Natural killer cell (primary cell): ENCODE measurements at regions not wholly inside any gene's neighbourhood (a gene's known extent, or its start where the extent isn't known, plus 50 kb on each side); places are given as distances from the start of the nearest gene placed in this dataset.

Experiments
- ATAC-seq, 3 donors: fragments of 150-1000 bp in 2 of 3; fragments of 200-7000 bp in 1 of 3; cut with Tn5 transposase; 1 replicate in 1 of 3; 2 replicates in 2 of 3; pipeline ENCODE4 v1.10.0; 2021; ENCODE audit warnings: mild to moderate bottlenecking in 2 of 3, moderate library complexity in 2 of 3
- DNase-seq, 2 donors: peaks; one replicate each; pipeline versions ENCODE4 v3.0.0 to v3.0.0-alpha.2; 2013 to 2021; ENCODE audit warnings: mixed read lengths in 1 of 2
- H3K27ac ChIP-seq: one replicate; pipeline ENCODE4 v1.5.1; 2013; ENCODE audit warnings: mild to moderate bottlenecking, low read length
- H3K27me3 ChIP-seq: one replicate; pipeline ENCODE4 v1.6.1; 2013; ENCODE audit warnings: low read length; ENCODE audit not compliant: control insufficient read depth, insufficient read depth
- H3K36me3 ChIP-seq: one replicate; pipeline ENCODE4 v1.6.1; 2013; ENCODE audit warnings: low read length; ENCODE audit not compliant: control insufficient read depth, insufficient read depth
- H3K4me1 ChIP-seq: one replicate; pipeline ENCODE4 v1.6.1; 2013; ENCODE audit warnings: low read length; ENCODE audit not compliant: control insufficient read depth, insufficient read depth
- H3K4me3 ChIP-seq: one replicate; pipeline ENCODE4 v1.5.1; 2013; ENCODE audit warnings: low read length
- H3K9me3 ChIP-seq: one replicate; pipeline ENCODE4 v1.6.1; 2013; ENCODE audit warnings: low read length; ENCODE audit not compliant: control insufficient read depth, insufficient read depth
- H3K27ac Mint-ChIP-seq, 2 donors: one replicate each; pipeline ENCODE4 v1.8.0; 2022; ENCODE audit warnings: mild to moderate bottlenecking in 2 of 2, mixed read lengths in 2 of 2, moderate library complexity in 1 of 2
- H3K27me3 Mint-ChIP-seq, 2 donors: one replicate each; pipeline ENCODE4 v1.8.0; 2022; ENCODE audit warnings: low read depth in 2 of 2, mixed read lengths in 2 of 2
- H3K36me3 Mint-ChIP-seq: one replicate; pipeline ENCODE4 v1.8.0; 2022; ENCODE audit warnings: mixed read lengths
- H3K4me1 Mint-ChIP-seq, 2 donors: one replicate each; pipeline ENCODE4 v1.8.0; 2022; ENCODE audit warnings: mixed read lengths in 2 of 2
- H3K4me3 Mint-ChIP-seq: one replicate; pipeline ENCODE4 v1.8.0; 2022; ENCODE audit warnings: mild to moderate bottlenecking, moderate library complexity, mixed read lengths
- H3K9me3 Mint-ChIP-seq, 2 donors: one replicate each; pipeline ENCODE4 v1.8.0; 2022; ENCODE audit warnings: mixed read lengths in 2 of 2
- WGBS: methylation state at CpG from one replicate; pipeline ENCODE4 v1.1.7; 2013; ENCODE audit warnings: missing lambda C conversion rate; ENCODE audit not compliant: insufficient coverage; 5-methylcytosine and 5-hydroxymethylcytosine counted together
- intact Hi-C: fragments of 100-400 bp; cut with micrococcal nuclease; formaldehyde crosslinking; loops from one replicate; pipeline ENCODE4 v1.14.2; 2022
- TF ChIP-seq, protein P1 (sequence below): fragments of 200-600 bp; IDR thresholded peaks from one replicate; pipeline ENCODE4 v1.8.0; 2022; ENCODE audit warnings: antibody characterized with exemption

GRCh38 chr3:17969985-17970568 lies 227.6 kb upstream of the TBC1D5 start:
- Histone ChIP-seq H3K36me3 (no peaks in the 10 kb centered on the region), H3K4me1 (no peaks in the 10 kb centered on the region), H3K27me3 (no peaks in the 10 kb centered on the region), H3K4me3 (no peak overlapping the region), H3K27ac (no peak overlapping the region), H3K9me3 (no peaks in the 10 kb centered on the region)
- intact Hi-C loops: no loop called here
- TF ChIP-seq, protein P1, sequence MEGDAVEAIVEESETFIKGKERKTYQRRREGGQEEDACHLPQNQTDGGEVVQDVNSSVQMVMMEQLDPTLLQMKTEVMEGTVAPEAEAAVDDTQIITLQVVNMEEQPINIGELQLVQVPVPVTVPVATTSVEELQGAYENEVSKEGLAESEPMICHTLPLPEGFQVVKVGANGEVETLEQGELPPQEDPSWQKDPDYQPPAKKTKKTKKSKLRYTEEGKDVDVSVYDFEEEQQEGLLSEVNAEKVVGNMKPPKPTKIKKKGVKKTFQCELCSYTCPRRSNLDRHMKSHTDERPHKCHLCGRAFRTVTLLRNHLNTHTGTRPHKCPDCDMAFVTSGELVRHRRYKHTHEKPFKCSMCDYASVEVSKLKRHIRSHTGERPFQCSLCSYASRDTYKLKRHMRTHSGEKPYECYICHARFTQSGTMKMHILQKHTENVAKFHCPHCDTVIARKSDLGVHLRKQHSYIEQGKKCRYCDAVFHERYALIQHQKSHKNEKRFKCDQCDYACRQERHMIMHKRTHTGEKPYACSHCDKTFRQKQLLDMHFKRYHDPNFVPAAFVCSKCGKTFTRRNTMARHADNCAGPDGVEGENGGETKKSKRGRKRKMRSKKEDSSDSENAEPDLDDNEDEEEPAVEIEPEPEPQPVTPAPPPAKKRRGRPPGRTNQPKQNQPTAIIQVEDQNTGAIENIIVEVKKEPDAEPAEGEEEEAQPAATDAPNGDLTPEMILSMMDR: no peak
- Mint-ChIP-seq H3K36me3 (no peaks in the 10 kb centered on the region), H3K9me3 (no peaks in the 10 kb centered on the region), H3K27me3 (peaks cover 3 to 7% of the 10 kb centered on the region in 2 donors), H3K4me3 (no peak overlapping the region), H3K27ac (no peak overlapping the region), H3K4me1 (peaks cover 0 to 20% of the 10 kb centered on the region in 2 donors)
- DNase-seq (no peak), ATAC-seq (no peak)
- 80% methylated on average over 3 of the region's 3 CpGs for WGBS

GRCh38 chr3:17969244-17969643 lies 226.8 kb upstream of the TBC1D5 start:
- H3K36me3 Mint-ChIP-seq: no peaks in the 10 kb centered on the region
- no peak overlapping the region for H3K4me3 ChIP-seq

GRCh38 chr3:17967953-17968607 lies 225.6 kb upstream of the TBC1D5 start:
- intact Hi-C loops: no loop called here
- Mint-ChIP-seq H3K4me1 (peaks cover 8 to 29% of the 10 kb centered on the region in 2 donors), H3K27ac (no peak overlapping the region), H3K9me3 (no peaks in the 10 kb centered on the region), H3K4me3 (no peak overlapping the region), H3K36me3 (no peaks in the 10 kb centered on the region), H3K27me3 (peaks cover 3 to 7% of the 10 kb centered on the region in 2 donors)
- ATAC-seq (no peak), DNase-seq (no peak)
- Histone ChIP-seq H3K27me3 (no peaks in the 10 kb centered on the region), H3K4me1 (no peaks in the 10 kb centered on the region), H3K27ac (no peak overlapping the region), H3K9me3 (no peaks in the 10 kb centered on the region), H3K4me3 (no peak overlapping the region), H3K36me3 (no peaks in the 10 kb centered on the region)
- 100% methylated on average over 1 of the region's 2 CpGs for WGBS
- TF ChIP-seq, protein P1: no peak

More at GRCh38 chr3:17969244-17969643, 226.8 kb upstream of the TBC1D5 start:
- no peak overlapping the region for H3K27ac ChIP-seq
- H3K9me3 Mint-ChIP-seq: no peaks in the 10 kb centered on the region
- no peaks in the 10 kb centered on the region for H3K4me1 ChIP-seq
- H3K27me3 ChIP-seq: no peaks in the 10 kb centered on the region
- no peaks in the 10 kb centered on the region for H3K9me3 ChIP-seq
- intact Hi-C loops: no loop called here
- DNase-seq: no peak
- no peak overlapping the region for H3K27ac Mint-ChIP-seq
- 100% methylated on average over 3 of the region's 3 CpGs for WGBS
- no peak overlapping the region for H3K4me3 Mint-ChIP-seq
- peaks cover 3 to 23% of the 10 kb centered on the region in 2 donors for H3K4me1 Mint-ChIP-seq
- TF ChIP-seq, protein P1: no peak
- H3K27me3 Mint-ChIP-seq: peaks cover 3 to 7% of the 10 kb centered on the region in 2 donors
- H3K36me3 ChIP-seq: no peaks in the 10 kb centered on the region
- no peak for ATAC-seq
